ENCODE measurements at regions not wholly inside any gene's neighbourhood (a gene's known extent, or its start where the extent isn't known, plus 50 kb on each side); places are given as distances from the start of the nearest gene placed in this dataset.

- DNase-seq (ENCODE audit: low read depth) = no peak
- in situ Hi-C loops (cut with HindIII; ENCODE audit: low pct_unique_long_range_greater_than_20kb, low sequenced_read_pairs) = no loop called here
These were observed 74.4 kb upstream of the MDFIC2 start for GRCh38 chr3:70386846-70387245.

DNA sequence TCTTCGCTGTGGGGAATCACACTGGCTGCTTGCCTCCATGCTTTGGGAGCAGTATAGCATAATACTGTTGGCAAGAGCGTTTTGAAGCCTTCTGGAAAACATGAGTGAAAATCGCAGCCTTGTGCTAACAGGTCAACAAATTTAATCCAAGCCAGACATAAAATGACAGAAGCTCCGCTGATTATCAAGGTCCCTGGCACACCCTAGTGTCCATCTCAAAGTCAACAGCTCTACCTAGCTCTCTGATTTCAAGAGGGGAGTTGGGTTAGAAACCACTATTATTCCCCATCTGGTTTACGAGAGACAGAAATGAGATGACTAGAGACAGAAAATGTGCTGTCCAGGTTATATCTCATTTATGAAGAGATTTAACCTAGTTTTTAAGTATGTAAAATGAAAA lies 73.6 kb upstream of the MDFIC2 start:
- DNase-seq (ENCODE audit: low read depth) = no peak
- in situ Hi-C loops (cut with HindIII; ENCODE audit: low pct_unique_long_range_greater_than_20kb, low sequenced_read_pairs) = no loop called here

DNA sequence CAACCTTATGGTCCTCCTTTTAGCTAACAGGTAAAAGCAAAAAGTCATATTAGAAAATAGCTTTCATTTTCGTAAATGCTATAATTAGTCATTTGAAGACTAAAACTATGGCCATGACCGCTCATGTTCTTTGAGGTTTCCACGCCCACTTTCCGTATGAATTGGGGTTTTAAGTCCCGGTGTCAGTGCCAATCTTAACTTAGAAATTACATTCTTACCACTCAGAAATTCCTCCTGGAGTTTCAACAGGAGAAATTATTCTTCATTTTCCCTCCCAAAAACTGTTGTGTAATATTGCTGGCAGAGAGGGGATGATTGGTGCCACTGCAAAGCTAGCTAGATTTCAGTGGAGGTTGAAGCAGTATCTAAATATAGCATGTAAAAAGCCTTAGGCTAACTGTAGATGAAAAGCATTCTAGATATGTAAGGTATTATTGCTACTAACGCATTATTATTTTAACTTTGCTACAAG lies 71.0 kb upstream of the MDFIC2 start:
- no peak for DNase-seq (ENCODE audit: low read depth)
- in situ Hi-C loops (cut with HindIII; ENCODE audit: low pct_unique_long_range_greater_than_20kb, low sequenced_read_pairs) = no loop called here

DNA sequence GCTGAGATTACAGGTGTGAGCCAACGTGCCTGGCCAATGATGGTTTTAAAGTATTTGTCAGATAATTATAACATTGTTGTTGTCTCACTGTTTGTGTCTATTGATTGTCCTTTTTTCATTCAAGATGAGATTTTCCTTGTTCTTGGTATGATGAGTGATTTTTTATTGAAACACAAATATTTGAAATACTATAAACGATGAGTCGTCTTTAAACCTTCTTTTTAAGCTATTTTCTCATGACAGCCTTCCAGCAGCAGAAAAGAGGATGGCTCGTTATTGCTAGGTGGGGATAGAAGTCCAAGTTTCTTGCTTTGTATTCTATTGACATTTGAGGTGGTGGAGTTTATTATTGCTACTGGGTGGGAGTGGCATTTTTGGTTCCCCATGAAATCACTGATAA lies 61.7 kb upstream of the MDFIC2 start:
- in situ Hi-C loops (cut with HindIII; ENCODE audit: low pct_unique_long_range_greater_than_20kb, low sequenced_read_pairs) = no loop called here
- no peak for DNase-seq (ENCODE audit: low read depth)

Data from Caki2 (cell line).